Astrocyte of the spinal cord (primary cell): ENCODE measurements at regions not wholly inside any gene's neighbourhood (a gene's known extent, or its start where the extent isn't known, plus 50 kb on each side); places are given as distances from the start of the nearest gene placed in this dataset.
"Not testable (repeated sequence)": the region's sequence is repeated elsewhere in the genome, so short reads cannot be mapped to it uniquely, and the experiment has no call there.

Source experiments
- DNase-seq: peaks from one replicate; pipeline ENCODE4 v3.0.0; 2011; ENCODE audit warnings: low read depth, low spot score
- H3K4me3 ChIP-seq: 2 replicates; pipeline ENCODE4 v1.5.1; 2011; ENCODE audit warnings: low read depth, mild to moderate bottlenecking, low read length, moderate library complexity
- in situ Hi-C: cut with HindIII; loops from 2 replicates; pipeline ENCODE4 v1.10.0; 2017; ENCODE audit warnings: low sequenced_read_pairs
- TF ChIP-seq, protein P1 (sequence below): IDR thresholded peaks from 2 replicates; pipeline ENCODE4 v1.5.1; 2012; ENCODE audit warnings: low read depth, mild to moderate bottlenecking, low read length, inconsistent platforms

DNA sequence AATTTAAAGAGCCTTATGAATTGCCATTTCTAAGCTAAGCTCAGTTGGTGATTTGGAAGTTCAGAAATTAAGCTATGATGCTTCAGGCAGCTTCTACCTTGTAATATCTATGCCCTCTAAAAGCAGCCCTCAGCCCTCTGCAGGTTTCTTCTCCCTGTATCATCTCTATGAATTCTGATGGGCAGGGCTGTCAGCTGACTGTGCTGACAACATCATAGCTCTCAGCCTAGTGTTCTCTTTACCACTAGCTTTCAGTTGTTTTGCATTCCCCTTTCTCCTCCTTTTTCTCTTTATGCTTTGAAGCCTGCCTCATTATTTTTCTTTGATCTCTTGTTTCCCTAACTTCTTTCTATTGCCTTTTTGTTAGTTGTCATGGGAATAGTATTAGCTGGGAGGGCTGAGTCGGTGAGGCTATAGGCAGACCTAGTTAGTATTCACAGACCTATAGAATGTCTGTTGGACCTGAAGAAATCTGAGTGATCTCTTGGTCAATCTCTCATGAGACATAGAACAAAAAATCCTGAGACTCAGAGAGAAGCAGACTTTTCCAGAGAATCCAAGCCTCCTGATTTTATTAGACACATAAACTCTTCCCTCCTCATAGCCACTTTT lies 535.4 kb downstream of the RAB38 start:
- no peak overlapping the region for H3K4me3 ChIP-seq
- TF ChIP-seq, protein P1, sequence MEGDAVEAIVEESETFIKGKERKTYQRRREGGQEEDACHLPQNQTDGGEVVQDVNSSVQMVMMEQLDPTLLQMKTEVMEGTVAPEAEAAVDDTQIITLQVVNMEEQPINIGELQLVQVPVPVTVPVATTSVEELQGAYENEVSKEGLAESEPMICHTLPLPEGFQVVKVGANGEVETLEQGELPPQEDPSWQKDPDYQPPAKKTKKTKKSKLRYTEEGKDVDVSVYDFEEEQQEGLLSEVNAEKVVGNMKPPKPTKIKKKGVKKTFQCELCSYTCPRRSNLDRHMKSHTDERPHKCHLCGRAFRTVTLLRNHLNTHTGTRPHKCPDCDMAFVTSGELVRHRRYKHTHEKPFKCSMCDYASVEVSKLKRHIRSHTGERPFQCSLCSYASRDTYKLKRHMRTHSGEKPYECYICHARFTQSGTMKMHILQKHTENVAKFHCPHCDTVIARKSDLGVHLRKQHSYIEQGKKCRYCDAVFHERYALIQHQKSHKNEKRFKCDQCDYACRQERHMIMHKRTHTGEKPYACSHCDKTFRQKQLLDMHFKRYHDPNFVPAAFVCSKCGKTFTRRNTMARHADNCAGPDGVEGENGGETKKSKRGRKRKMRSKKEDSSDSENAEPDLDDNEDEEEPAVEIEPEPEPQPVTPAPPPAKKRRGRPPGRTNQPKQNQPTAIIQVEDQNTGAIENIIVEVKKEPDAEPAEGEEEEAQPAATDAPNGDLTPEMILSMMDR, result no peak
- in situ Hi-C loops, result no loop called here
- DNase-seq, result no peak

- no peak overlapping the region for H3K4me3 ChIP-seq
- DNase-seq, result no peak
- TF ChIP-seq, protein P1, result no peak
- in situ Hi-C loops, result no loop called here
Measured at GRCh38 chr11:87635001-87635400, 540.2 kb downstream of the RAB38 start.

- in situ Hi-C loops, result no loop called here
- DNase-seq, result no peak
- TF ChIP-seq, protein P1, result no peak
- H3K4me3 ChIP-seq, result no peak overlapping the region
Measured at GRCh38 chr11:87634331-87634730, 540.9 kb downstream of the RAB38 start.

GRCh38 chr11:87628957-87629356 lies 546.3 kb downstream of the RAB38 start:
- TF ChIP-seq, protein P1, result no peak
- no peak overlapping the region for H3K4me3 ChIP-seq
- no peak for DNase-seq
- in situ Hi-C loops, result no loop called here

GRCh38 chr11:87628026-87628580 lies 547.1 kb downstream of the RAB38 start:
- DNase-seq, result no peak
- TF ChIP-seq, protein P1, result no peak
- H3K4me3 ChIP-seq, result no peak overlapping the region
- in situ Hi-C loops, result no loop called here

DNA sequence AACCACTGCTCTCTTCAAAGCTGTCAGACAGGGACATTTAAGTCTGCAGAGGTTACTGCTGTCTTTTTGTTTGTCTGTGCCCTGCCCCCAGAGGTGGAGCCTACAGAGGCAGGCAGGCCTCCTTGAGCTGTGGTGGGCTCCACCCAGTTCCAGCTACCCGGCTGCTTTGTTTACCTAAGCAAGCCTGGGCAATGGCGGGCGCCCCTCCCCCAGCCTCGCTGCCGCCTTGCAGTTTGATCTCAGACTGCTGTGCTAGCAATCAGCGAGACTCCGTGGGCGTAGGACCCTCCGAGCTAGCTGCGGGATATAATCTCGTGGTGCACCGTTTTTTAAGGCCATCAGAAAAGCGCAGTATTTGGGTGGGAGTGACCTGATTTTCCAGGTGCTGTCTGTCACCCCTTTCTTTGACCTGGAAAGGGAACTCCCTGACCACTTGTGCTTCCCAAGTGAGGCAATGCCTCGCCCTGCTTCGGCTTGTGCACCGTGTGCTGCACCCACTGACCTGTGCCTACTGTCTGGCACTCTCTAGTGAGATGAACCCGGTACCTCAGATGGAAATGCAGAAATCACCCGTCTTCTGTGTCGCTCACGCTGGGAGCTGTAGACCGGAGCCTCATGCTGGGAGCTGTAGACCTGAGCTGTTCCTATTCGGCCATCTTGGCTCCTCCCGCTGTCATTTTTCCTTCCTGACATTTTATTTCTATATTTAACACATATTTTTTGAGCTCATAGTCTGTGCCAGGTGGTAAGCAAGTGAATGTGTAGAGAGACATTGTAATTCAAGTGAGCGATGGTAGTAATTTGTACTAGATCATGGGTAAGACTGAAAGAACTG lies 551.5 kb downstream of the RAB38 start:
- DNase-seq, in situ Hi-C loops, H3K4me3 ChIP-seq: not testable (repeated sequence)

- TF ChIP-seq, protein P1, result no peak
- no peak for DNase-seq
- in situ Hi-C loops, result no loop called here
- no peak overlapping the region for H3K4me3 ChIP-seq
Measured at GRCh38 chr11:87616511-87616910, 558.7 kb downstream of the RAB38 start.
